Activated T-cell treated with anti-CD3 and anti-CD28 coated beads, Interleukin-2, amount 50 U/mL, for 48 hours (primary cell): ENCODE measurements at regions not wholly inside any gene's neighbourhood (a gene's known extent, or its start where the extent isn't known, plus 50 kb on each side); places are given as distances from the start of the nearest gene placed in this dataset.

Source experiments
- DNase-seq, 2 experiments: peaks; one replicate each; pipeline ENCODE4 v3.0.0-alpha.2; 2020

DNA sequence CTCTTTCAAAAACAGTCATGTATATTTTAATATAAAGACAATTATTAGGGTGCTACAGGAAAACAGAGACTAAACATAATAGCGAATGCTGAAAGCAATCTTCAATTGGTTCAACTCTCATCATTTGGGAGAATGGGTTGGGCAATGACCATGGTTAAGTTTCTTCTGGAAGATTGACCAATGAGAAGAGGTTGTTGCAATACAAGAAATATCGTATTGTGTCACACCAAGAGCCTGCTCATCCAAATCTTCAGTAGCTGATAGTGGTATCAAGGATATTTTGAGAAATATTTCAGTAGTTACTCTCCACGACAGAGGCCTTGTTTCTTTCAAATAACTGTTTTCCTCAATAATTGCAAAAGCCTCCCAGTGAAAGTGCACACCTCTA is 83.0 kb upstream of the FNDC3A start:
- DNase-seq = no peak

DNA sequence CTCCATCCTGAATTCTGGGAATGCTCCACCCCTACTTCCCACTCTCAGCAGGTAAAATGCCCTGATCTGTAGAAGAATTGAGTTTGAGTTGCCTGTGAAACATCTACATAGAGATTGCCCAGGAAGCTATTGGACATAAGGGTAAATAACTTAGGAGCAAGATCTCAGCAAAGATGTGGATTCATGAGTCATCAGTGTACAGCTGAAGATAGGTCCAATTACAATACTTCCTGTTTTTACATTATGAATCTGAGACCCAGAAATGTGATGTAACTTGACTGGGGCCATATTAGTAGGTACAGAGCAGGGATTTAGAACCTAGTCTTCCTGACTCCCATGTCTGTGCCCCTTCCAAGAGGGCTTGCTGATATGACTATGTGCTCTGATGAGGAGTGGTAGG is 79.4 kb upstream of the FNDC3A start:
- DNase-seq = no peak

DNA sequence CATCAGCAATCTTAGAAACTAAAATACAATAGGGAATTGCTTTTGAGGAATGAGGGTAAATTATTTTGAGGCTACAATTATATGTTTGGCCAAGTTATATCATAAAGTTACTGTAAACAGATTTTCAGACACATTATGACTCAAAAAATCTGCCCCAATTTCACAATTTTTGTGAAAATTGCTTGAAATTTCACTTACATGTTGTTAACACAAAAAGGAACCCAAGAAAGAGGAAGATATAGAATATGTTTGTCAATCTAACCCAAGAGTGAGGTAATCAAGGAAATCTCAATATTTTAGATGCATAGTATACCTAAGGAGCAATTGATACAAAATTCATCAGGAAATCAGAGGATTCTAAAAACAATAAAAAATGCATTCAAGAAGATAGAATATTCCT is 73.9 kb upstream of the FNDC3A start:
- DNase-seq = no peak

GRCh38 chr13:48902368-48902767 is 73.3 kb upstream of the FNDC3A start:
- no peak for DNase-seq

GRCh38 chr13:48904668-48905290 is 70.9 kb upstream of the FNDC3A start:
- no peak for DNase-seq

DNA sequence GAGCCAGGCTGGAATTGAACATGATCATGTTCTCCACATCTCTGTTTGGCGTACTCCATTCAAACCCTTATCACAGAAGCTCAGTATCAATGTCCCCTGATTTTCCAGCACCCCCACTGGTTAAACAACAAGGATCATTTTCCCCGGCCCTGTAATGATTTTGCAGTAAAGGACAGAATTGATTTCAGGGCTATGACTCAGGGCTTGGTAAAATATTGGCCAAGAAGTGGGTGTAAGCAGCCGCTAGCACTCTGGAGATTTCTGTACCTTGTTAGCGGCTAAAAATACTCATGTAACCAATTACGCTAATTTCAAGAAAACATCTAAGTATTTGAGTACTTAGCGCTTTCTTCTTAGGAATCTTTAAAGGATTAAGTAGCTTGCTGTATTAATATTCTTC is 69.5 kb upstream of the FNDC3A start:
- no peak for DNase-seq

DNA sequence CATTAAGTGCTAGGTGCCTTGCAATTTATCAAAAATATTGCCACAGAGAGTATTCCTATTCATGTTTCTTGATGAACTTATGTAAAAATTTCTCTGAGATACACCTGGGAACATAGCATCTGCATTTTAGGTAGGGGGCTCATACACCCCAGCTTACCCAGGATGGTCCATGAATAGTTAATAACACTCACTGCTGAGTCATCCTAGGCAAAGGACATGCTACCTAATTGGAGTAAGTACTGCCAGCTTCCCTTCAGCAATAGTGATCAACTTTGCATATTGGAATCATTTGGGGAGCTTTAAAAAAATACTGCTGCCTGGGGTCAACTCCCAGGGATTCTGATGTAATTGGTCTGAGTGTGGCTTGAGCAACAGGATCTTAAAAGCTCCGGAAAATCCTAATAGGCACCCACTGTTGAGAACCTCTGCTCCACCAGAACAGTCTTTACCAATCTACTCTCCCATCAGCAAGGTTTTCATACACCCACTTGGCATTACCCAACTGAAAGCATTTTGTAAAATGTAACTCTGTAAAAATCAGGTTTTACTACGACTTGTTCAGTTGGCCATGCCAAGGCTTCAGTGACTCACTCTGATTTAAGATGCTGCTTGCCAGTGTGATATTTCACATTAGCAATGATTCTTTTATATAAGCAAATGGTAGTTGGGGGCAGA is 67.2 kb upstream of the FNDC3A start:
- no peak for DNase-seq

DNA sequence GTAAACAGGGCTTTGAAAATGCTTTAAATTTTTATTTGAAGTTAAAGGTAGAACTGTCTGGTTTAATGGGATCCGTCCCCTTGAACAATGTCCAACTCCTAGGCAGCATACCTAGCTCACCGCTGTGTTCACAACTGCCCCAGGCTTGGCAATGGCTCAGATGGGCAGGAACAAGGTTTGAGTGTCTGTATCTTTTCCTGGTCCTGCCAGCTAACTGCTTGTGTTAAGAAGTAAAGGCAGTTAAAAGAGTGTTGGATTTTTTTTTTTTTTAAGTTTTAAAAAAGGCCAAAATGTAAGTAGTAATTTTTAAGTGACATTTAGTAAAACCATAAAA is 66.7 kb upstream of the FNDC3A start:
- DNase-seq = no peak

GRCh38 chr13:48910686-48911085 is 65.0 kb upstream of the FNDC3A start:
- no peak for DNase-seq

- DNase-seq = no peak
Observed at GRCh38 chr13:48919751-48920150, 56.0 kb upstream of the FNDC3A start.

GRCh38 chr13:48920730-48921129 is 55.0 kb upstream of the FNDC3A start:
- DNase-seq = no peak

- no peak for DNase-seq
Observed at GRCh38 chr13:48923376-48923775, 52.3 kb upstream of the FNDC3A start.

GRCh38 chr13:48925001-48925400 is 50.7 kb upstream of the FNDC3A start:
- DNase-seq = no peak
